Suprapubic skin (tissue), 4 donors: ENCODE measurements at regions not wholly inside any gene's neighbourhood (a gene's known extent, or its start where the extent isn't known, plus 50 kb on each side); places are given as distances from the start of the nearest gene placed in this dataset.

Experiments
- DNase-seq, 2 donors: peaks; one replicate each; pipeline ENCODE4 v3.0.0-alpha.2; 2019; ENCODE audit warnings: low spot score in 2 of 2
- H3K27ac ChIP-seq: fragments of 200-600 bp; sonication (generic); one replicate; pipeline ENCODE4 v1.5.1; 2019
- H3K27me3 ChIP-seq: fragments of 200-600 bp; sonication (generic); one replicate; pipeline ENCODE4 v1.5.1; 2019
- H3K36me3 ChIP-seq: fragments of 200-600 bp; sonication (generic); one replicate; pipeline ENCODE4 v1.5.1; 2019
- H3K4me1 ChIP-seq: fragments of 200-600 bp; sonication (generic); one replicate; pipeline ENCODE4 v1.5.1; 2019
- H3K4me3 ChIP-seq: fragments of 200-600 bp; sonication (generic); one replicate; pipeline ENCODE4 v1.5.1; 2019; ENCODE audit warnings: mild to moderate bottlenecking
- H3K9me3 ChIP-seq: fragments of 200-600 bp; sonication (generic); one replicate; pipeline ENCODE4 v1.5.1; 2019
- CTCF ChIP-seq, 2 donors: fragments of 200-600 bp in 1 of 2; fragments of 450-650 bp in 1 of 2; sonication (generic) in 1 of 2; IDR thresholded peaks; one replicate each; pipeline ENCODE4 v1.5.1; 2016 to 2019; ENCODE audit warnings: antibody characterized with exemption in 2 of 2, mild to moderate bottlenecking in 1 of 2, moderate library complexity in 1 of 2
- EP300 ChIP-seq: sonication (generic); formaldehyde crosslinking; IDR thresholded peaks from one replicate; pipeline ENCODE4 v1.6.1; 2017; ENCODE audit warnings: antibody characterized with exemption
- POLR2A ChIP-seq, 2 donors: fragments of 450-650 bp; IDR thresholded peaks; one replicate each; pipeline ENCODE4 v1.6.1; 2017; ENCODE audit warnings: antibody characterized with exemption in 2 of 2, mild to moderate bottlenecking in 2 of 2, moderate library complexity in 2 of 2
- POLR2AphosphoS5 ChIP-seq, 3 donors: sonication (generic); formaldehyde crosslinking; IDR thresholded peaks; one replicate each; pipeline ENCODE4 v1.6.1; 2017; ENCODE audit warnings: antibody characterized with exemption in 3 of 3
- WGBS: methylation state at CpG from one replicate; pipeline ENCODE4 v1.1.5; 2018; 5-methylcytosine and 5-hydroxymethylcytosine counted together

- Histone ChIP-seq H3K9me3 (no peaks in the 10 kb centered on the region), H3K36me3 (no peaks in the 10 kb centered on the region), H3K4me1 (no peaks in the 10 kb centered on the region), H3K4me3 (no peak overlapping the region), H3K27me3 (no peaks in the 10 kb centered on the region), H3K27ac (no peak overlapping the region)
- TF ChIP-seq POLR2AphosphoS5 (IDR thresholded peaks at IDR 0.05): no peak
- TF ChIP-seq POLR2A (IDR thresholded peaks at IDR 0.05): no peak
- no peak for TF ChIP-seq CTCF (IDR thresholded peaks at IDR 0.05)
- TF ChIP-seq EP300: no peak
- 57% methylated on average over 3 of the region's 3 CpGs for WGBS
- DNase-seq: no peak
Measured at GRCh38 chr2:23028106-23028505, 356.9 kb upstream of the KLHL29 start.

GRCh38 chr2:23029111-23029510 is 355.9 kb upstream of the KLHL29 start:
- DNase-seq: no peak
- Histone ChIP-seq H3K9me3 (no peaks in the 10 kb centered on the region), H3K4me1 (no peaks in the 10 kb centered on the region), H3K4me3 (no peak overlapping the region), H3K27me3 (no peaks in the 10 kb centered on the region), H3K27ac (no peak overlapping the region), H3K36me3 (no peaks in the 10 kb centered on the region)
- TF ChIP-seq EP300 (no peak), POLR2AphosphoS5 (IDR thresholded peaks at IDR 0.05) (no peak), CTCF (IDR thresholded peaks at IDR 0.05) (no peak), POLR2A (IDR thresholded peaks at IDR 0.05) (no peak)
- WGBS: 61% methylated on average over 5 of the region's 5 CpGs

- no peaks in the 10 kb centered on the region for H3K27me3 ChIP-seq
- no peak overlapping the region for H3K27ac ChIP-seq
- DNase-seq: no peak
- H3K4me3 ChIP-seq: no peak overlapping the region
- no peaks in the 10 kb centered on the region for H3K4me1 ChIP-seq
- WGBS: 58% methylated on average over 5 of the region's 5 CpGs
- H3K36me3 ChIP-seq: no peaks in the 10 kb centered on the region
- H3K9me3 ChIP-seq: no peaks in the 10 kb centered on the region
- TF ChIP-seq POLR2A (IDR thresholded peaks at IDR 0.05): no peak
- no peak for TF ChIP-seq EP300
- no peak for TF ChIP-seq POLR2AphosphoS5 (IDR thresholded peaks at IDR 0.05)
- TF ChIP-seq CTCF (IDR thresholded peaks at IDR 0.05): no peak
Measured at GRCh38 chr2:23029951-23030350, 355.0 kb upstream of the KLHL29 start.

- Histone ChIP-seq H3K4me1 (no peaks in the 10 kb centered on the region), H3K36me3 (no peaks in the 10 kb centered on the region), H3K9me3 (no peaks in the 10 kb centered on the region), H3K27me3 (no peaks in the 10 kb centered on the region), H3K27ac (no peak overlapping the region), H3K4me3 (no peak overlapping the region)
- DNase-seq: no peak
- 89% methylated on average over 3 of the region's 3 CpGs for WGBS
- no peak for TF ChIP-seq POLR2A (IDR thresholded peaks at IDR 0.05)
- no peak for TF ChIP-seq EP300
- no peak for TF ChIP-seq CTCF (IDR thresholded peaks at IDR 0.05)
- TF ChIP-seq POLR2AphosphoS5 (IDR thresholded peaks at IDR 0.05): no peak
Measured at GRCh38 chr2:23034996-23035395, 350.0 kb upstream of the KLHL29 start.

- no peaks in the 10 kb centered on the region for H3K27me3 ChIP-seq
- no peaks in the 10 kb centered on the region for H3K9me3 ChIP-seq
- H3K4me3 ChIP-seq: no peak overlapping the region
- no peaks in the 10 kb centered on the region for H3K36me3 ChIP-seq
- 51% methylated on average over 2 of the region's 2 CpGs for WGBS
- no peak overlapping the region for H3K27ac ChIP-seq
- peaks cover 3% of the 10 kb centered on the region for H3K4me1 ChIP-seq
- DNase-seq: no peak
- no peak for TF ChIP-seq EP300
- TF ChIP-seq POLR2AphosphoS5 (IDR thresholded peaks at IDR 0.05): no peak
- TF ChIP-seq CTCF (IDR thresholded peaks at IDR 0.05): no peak
- TF ChIP-seq POLR2A (IDR thresholded peaks at IDR 0.05): no peak
Measured at GRCh38 chr2:23036629-23037028, 348.4 kb upstream of the KLHL29 start.
